CD14-positive monocyte (primary cell): ENCODE measurements at regions not wholly inside any gene's neighbourhood (a gene's known extent, or its start where the extent isn't known, plus 50 kb on each side); places are given as distances from the start of the nearest gene placed in this dataset.

ENCODE experiments used
- DNase-seq, 3 donors: peaks; one replicate each; pipeline ENCODE4 v3.0.0-alpha.2; 2011 to 2022
- H2AFZ ChIP-seq: 2 replicates; pipeline ENCODE4 v1.6.0; 2012; ENCODE audit warnings: mild to moderate bottlenecking, low read depth, low read length, inconsistent platforms; ENCODE audit not compliant: insufficient read depth, poor library complexity, severe bottlenecking
- H3K27ac ChIP-seq, 2 donors: 1 replicate in 1 of 2; 2 replicates in 1 of 2; pipeline ENCODE4 v1.5.1; 2012 to 2013; ENCODE audit warnings: low read length in 2 of 2, control low read depth in 1 of 2, inconsistent platforms in 1 of 2, low read depth in 1 of 2, mild to moderate bottlenecking in 1 of 2
- H3K27me3 ChIP-seq, 2 donors: one replicate each; pipeline versions ENCODE4 v1.6.0 to v1.6.1; 2011 to 2013; ENCODE audit warnings: low read length in 2 of 2; ENCODE audit not compliant: control insufficient read depth in 2 of 2, insufficient read depth in 2 of 2
- H3K36me3 ChIP-seq, 2 donors: replicated peaks in 1 of 2; 1 replicate in 1 of 2; 2 replicates in 1 of 2; pipeline versions ENCODE4 v1.5.1 to v1.6.1; 2012 to 2013; ENCODE audit warnings: low read length in 2 of 2, control low read depth in 1 of 2, inconsistent platforms in 1 of 2, mild to moderate bottlenecking in 1 of 2; ENCODE audit not compliant: insufficient read depth in 2 of 2, control insufficient read depth in 1 of 2
- H3K4me1 ChIP-seq, 2 donors: 1 replicate in 1 of 2; 2 replicates in 1 of 2; pipeline versions ENCODE4 v1.5.1 to v1.6.1; 2012 to 2013; ENCODE audit warnings: low read length in 2 of 2, control low read depth in 1 of 2, inconsistent platforms in 1 of 2, mild to moderate bottlenecking in 1 of 2, moderate library complexity in 1 of 2; ENCODE audit not compliant: insufficient read depth in 2 of 2, control insufficient read depth in 1 of 2
- H3K4me2 ChIP-seq: replicated peaks from 2 replicates; pipeline ENCODE3; 2012; ENCODE audit warnings: low read length, moderate library complexity, mild to moderate bottlenecking; ENCODE audit not compliant: poor library complexity, severe bottlenecking; ENCODE audit errors: extremely low read depth
- H3K4me3 ChIP-seq, 3 experiments: fragments of 200-600 bp in 1 of 3; sonication (generic) in 1 of 3; replicated peaks in 1 of 3; 1 replicate in 2 of 3; 2 replicates in 1 of 3; pipeline ENCODE4 v1.5.1; 2011 to 2013; ENCODE audit warnings: low read length in 3 of 3, mild to moderate bottlenecking in 3 of 3, control low read depth in 2 of 3, low read depth in 2 of 3, inconsistent platforms in 1 of 3, moderate library complexity in 1 of 3
- H3K79me2 ChIP-seq: 2 replicates; pipeline ENCODE4 v1.6.0; 2012; ENCODE audit warnings: mild to moderate bottlenecking, control low read depth, inconsistent platforms, low read length, moderate library complexity; ENCODE audit not compliant: insufficient read depth
- H3K9ac ChIP-seq: 2 replicates; pipeline ENCODE4 v1.6.0; 2017; ENCODE audit warnings: low read length, mild to moderate bottlenecking; ENCODE audit not compliant: insufficient read depth, poor library complexity, severe bottlenecking
- H3K9me3 ChIP-seq, 2 donors: replicated peaks in 1 of 2; 1 replicate in 1 of 2; 2 replicates in 1 of 2; pipeline versions ENCODE4 v1.5.1 to v1.6.1; 2012 to 2013; ENCODE audit warnings: low read length in 2 of 2, control low read depth in 1 of 2; ENCODE audit not compliant: control insufficient read depth in 1 of 2, insufficient read depth in 1 of 2
- H4K20me1 ChIP-seq: 2 replicates; pipeline ENCODE4 v1.6.0; 2012; ENCODE audit warnings: mild to moderate bottlenecking, low read length, control low read depth, moderate library complexity; ENCODE audit not compliant: insufficient read depth
- H3K27ac Mint-ChIP-seq, 7 donors: one replicate each; pipeline ENCODE4 v1.8.0; 2020; ENCODE audit warnings: mild to moderate bottlenecking in 7 of 7, mixed read lengths in 7 of 7, moderate library complexity in 6 of 7, inconsistent platforms in 2 of 7
- H3K27me3 Mint-ChIP-seq, 3 donors: one replicate each; pipeline ENCODE4 v1.8.0; 2021 to 2022; ENCODE audit warnings: low read depth in 3 of 3, mild to moderate bottlenecking in 3 of 3, mixed read lengths in 3 of 3, moderate library complexity in 3 of 3, inconsistent platforms in 1 of 3
- H3K36me3 Mint-ChIP-seq, 2 donors: one replicate each; pipeline ENCODE4 v1.8.0; 2020; ENCODE audit warnings: mixed read lengths in 2 of 2, inconsistent platforms in 1 of 2, mild to moderate bottlenecking in 1 of 2
- H3K4me1 Mint-ChIP-seq: one replicate; pipeline ENCODE4 v1.8.0; 2020; ENCODE audit warnings: mild to moderate bottlenecking, mixed read lengths
- H3K4me3 Mint-ChIP-seq, 2 donors: one replicate each; pipeline ENCODE4 v1.8.0; 2020; ENCODE audit warnings: mild to moderate bottlenecking in 2 of 2, mixed read lengths in 2 of 2, moderate library complexity in 1 of 2
- H3K9me3 Mint-ChIP-seq, 7 donors: one replicate each; pipeline ENCODE4 v1.8.0; 2020 to 2022; ENCODE audit warnings: mixed read lengths in 7 of 7, mild to moderate bottlenecking in 6 of 7, moderate library complexity in 6 of 7, inconsistent platforms in 2 of 7
- WGBS: methylation state at CpG from one replicate; pipeline ENCODE4 v1.1.5; 2013; ENCODE audit warnings: missing lambda C conversion rate; ENCODE audit not compliant: insufficient coverage; 5-methylcytosine and 5-hydroxymethylcytosine counted together
- intact Hi-C, 2 donors: fragments of 100-400 bp; cut with micrococcal nuclease; formaldehyde crosslinking; loops; one replicate each; pipeline versions ENCODE4 v1.15.0 to v1.15.1; 2023
- TF ChIP-seq, protein P1 (sequence below): fragments of 200-600 bp; IDR thresholded peaks from one replicate; pipeline ENCODE4 v1.8.0; 2022; ENCODE audit warnings: antibody characterized with exemption, mild to moderate bottlenecking

DNA sequence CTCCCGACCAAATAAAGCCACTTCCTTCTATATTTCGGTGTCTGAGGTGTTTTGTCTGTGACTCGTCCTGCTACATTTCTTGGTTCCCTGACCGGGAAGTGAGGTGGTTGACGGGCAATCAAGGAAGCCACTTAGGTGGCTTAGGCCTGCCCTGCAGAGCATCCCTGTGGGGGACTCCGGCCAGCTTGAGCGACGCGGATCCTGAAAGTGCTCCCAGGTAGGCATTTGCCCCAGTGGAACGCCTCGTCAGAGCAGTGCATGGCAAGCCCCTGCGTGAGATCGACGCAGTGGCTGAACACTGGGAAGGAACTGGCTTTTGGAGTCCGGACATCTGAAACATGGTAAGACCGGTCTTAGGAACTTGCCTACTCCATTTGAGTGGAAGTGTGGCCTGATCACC is 157.2 kb upstream of the COX7C start:
- no peak overlapping the region for H3K27ac Mint-ChIP-seq
- Histone ChIP-seq H3K4me3 (no peak overlapping the region), H3K27me3 (no peaks in the 10 kb centered on the region), H3K4me2 (no peak overlapping the region), H3K9me3 (peaks cover 58 to 59% of the 10 kb centered on the region in 2 donors), H3K79me2 (no peaks in the 10 kb centered on the region), H3K36me3 (no peaks in the 10 kb centered on the region), H3K9ac (no peak overlapping the region), H4K20me1 (no peaks in the 10 kb centered on the region), H3K4me1 (no peaks in the 10 kb centered on the region), H3K27ac (no peak overlapping the region), H2AFZ (no peak overlapping the region)
- intact Hi-C loops, result no loop called here
- TF ChIP-seq, protein P1, sequence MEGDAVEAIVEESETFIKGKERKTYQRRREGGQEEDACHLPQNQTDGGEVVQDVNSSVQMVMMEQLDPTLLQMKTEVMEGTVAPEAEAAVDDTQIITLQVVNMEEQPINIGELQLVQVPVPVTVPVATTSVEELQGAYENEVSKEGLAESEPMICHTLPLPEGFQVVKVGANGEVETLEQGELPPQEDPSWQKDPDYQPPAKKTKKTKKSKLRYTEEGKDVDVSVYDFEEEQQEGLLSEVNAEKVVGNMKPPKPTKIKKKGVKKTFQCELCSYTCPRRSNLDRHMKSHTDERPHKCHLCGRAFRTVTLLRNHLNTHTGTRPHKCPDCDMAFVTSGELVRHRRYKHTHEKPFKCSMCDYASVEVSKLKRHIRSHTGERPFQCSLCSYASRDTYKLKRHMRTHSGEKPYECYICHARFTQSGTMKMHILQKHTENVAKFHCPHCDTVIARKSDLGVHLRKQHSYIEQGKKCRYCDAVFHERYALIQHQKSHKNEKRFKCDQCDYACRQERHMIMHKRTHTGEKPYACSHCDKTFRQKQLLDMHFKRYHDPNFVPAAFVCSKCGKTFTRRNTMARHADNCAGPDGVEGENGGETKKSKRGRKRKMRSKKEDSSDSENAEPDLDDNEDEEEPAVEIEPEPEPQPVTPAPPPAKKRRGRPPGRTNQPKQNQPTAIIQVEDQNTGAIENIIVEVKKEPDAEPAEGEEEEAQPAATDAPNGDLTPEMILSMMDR, result no peak
- no peak for DNase-seq
- no peaks in the 10 kb centered on the region for H3K36me3 Mint-ChIP-seq
- H3K27me3 Mint-ChIP-seq, result no peaks in the 10 kb centered on the region
- 97% methylated on average over 15 of the region's 16 CpGs for WGBS
- H3K9me3 Mint-ChIP-seq, result peaks cover 19 to 57% (median 29%) of the 10 kb centered on the region in 7 donors
- H3K4me3 Mint-ChIP-seq, result no peak overlapping the region
- H3K4me1 Mint-ChIP-seq, result no peaks in the 10 kb centered on the region

DNA sequence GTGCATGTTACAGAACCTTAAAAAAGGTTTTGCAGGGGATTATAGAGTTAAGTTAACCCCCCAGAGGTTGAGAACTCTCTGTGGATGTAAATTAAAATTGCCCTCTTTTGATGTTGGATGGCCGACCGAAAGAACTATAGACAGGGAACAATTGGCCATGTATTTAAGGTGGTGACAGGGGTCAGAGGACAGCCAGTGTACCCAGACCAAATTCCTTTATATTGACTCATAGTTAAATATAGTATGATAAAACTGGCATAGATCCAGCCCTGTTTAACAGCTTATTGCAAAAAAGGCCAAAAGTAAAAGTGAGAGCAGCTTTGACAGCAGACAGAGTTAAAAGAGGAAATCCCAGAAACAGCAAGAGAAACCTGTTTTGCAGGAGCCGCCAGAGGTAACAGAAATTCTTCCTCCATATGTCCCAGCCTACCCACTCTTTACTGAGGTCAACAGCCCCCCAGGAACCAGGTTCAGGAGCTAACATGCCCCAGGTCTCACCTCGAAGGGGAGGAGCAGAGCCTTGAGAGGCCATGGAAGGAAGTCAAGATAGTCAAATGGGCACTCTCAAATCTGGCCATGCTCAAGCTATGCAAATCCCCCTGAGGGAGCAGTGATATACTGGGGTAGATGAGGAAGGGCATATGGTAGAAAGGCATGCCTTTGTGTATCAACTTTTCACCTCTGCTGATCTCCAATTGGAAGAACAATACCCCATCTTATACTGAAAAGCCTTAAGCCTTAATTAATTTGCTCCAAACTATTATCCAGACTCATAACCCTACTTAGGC is 156.4 kb upstream of the COX7C start:
- Histone ChIP-seq H3K9me3 (peaks cover 63 to 65% of the 10 kb centered on the region in 2 donors), H3K4me3 (no peak overlapping the region), H4K20me1 (no peaks in the 10 kb centered on the region), H3K27ac (no peak overlapping the region), H3K79me2 (no peaks in the 10 kb centered on the region), H3K4me1 (no peaks in the 10 kb centered on the region), H2AFZ (no peak overlapping the region), H3K9ac (no peak overlapping the region), H3K36me3 (no peaks in the 10 kb centered on the region), H3K4me2 (no peak overlapping the region), H3K27me3 (no peaks in the 10 kb centered on the region)
- peaks cover 24 to 56% (median 36%) of the 10 kb centered on the region in 7 donors for H3K9me3 Mint-ChIP-seq
- H3K4me1 Mint-ChIP-seq, result no peaks in the 10 kb centered on the region
- intact Hi-C loops, result no loop called here
- DNase-seq, result no peak
- no peaks in the 10 kb centered on the region for H3K27me3 Mint-ChIP-seq
- TF ChIP-seq, protein P1, result no peak
- no CpG with 5 or more reads among the region's 4 CpGs for WGBS
- no peak overlapping the region for H3K27ac Mint-ChIP-seq
- no peaks in the 10 kb centered on the region for H3K36me3 Mint-ChIP-seq
- H3K4me3 Mint-ChIP-seq, result no peak overlapping the region
